H1 (cell line): ENCODE measurements at regions not wholly inside any gene's neighbourhood (a gene's known extent, or its start where the extent isn't known, plus 50 kb on each side); places are given as distances from the start of the nearest gene placed in this dataset.

ENCODE experiments used
- CTCF ChIA-PET: fragments of 300-600 bp; sonication (Branson Sonifier 250); formaldehyde crosslinking; loops from one replicate; lab custom pipeline; 2021; ENCODE audit not compliant: partially characterized antibody; lab: Charles Lee
- POLR2A ChIA-PET: fragments of 300-600 bp; sonication (Branson Sonifier 250); formaldehyde crosslinking; loops from one replicate; lab custom pipeline; 2021; ENCODE audit warnings: inconsistent platforms; ENCODE audit not compliant: partially characterized antibody; lab: Charles Lee
- DNase-seq, 2 experiments: peaks; one replicate each; pipeline versions ENCODE4 v3.0.0 to v3.0.0-alpha.2; 2010 to 2022; ENCODE audit warnings: low spot score in 2 of 2, low read depth in 1 of 2, mixed read lengths in 1 of 2
- FAIRE-seq: peaks from 2 replicates; lab custom pipeline; 2011; peaks lifted over from hg19 to GRCh38; lab: Jason Lieb, UNC
- H2AFZ ChIP-seq: 2 replicates; pipeline ENCODE4 v1.8.1; 2012; ENCODE audit warnings: low read length, inconsistent platforms
- H2AK5ac ChIP-seq: 2 replicates; pipeline ENCODE4 v1.6.1; 2013; ENCODE audit warnings: low read depth, low read length
- H2BK120ac ChIP-seq: replicated peaks from 2 replicates; pipeline ENCODE3; 2013; ENCODE audit warnings: low read depth, low read length, inconsistent platforms
- H2BK12ac ChIP-seq: 2 replicates; pipeline ENCODE4 v1.6.1; 2013; ENCODE audit warnings: low read depth, low read length
- H2BK15ac ChIP-seq: 2 replicates; pipeline ENCODE4 v1.6.1; 2013; ENCODE audit warnings: low read length
- H2BK20ac ChIP-seq: 2 replicates; pipeline ENCODE4 v1.6.1; 2013; ENCODE audit warnings: low read length
- H2BK5ac ChIP-seq: 2 replicates; pipeline ENCODE4 v1.6.1; 2013; ENCODE audit warnings: low read depth, low read length
- H3K14ac ChIP-seq: 2 replicates; pipeline ENCODE4 v1.6.1; 2013; ENCODE audit warnings: inconsistent platforms; ENCODE audit not compliant: insufficient read length
- H3K18ac ChIP-seq: 2 replicates; pipeline ENCODE4 v1.6.1; 2013; ENCODE audit warnings: low read length; ENCODE audit errors: extremely low read depth
- H3K23ac ChIP-seq: 2 replicates; pipeline ENCODE4 v1.6.1; 2013; ENCODE audit warnings: inconsistent platforms; ENCODE audit not compliant: insufficient read length
- H3K23me2 ChIP-seq: 2 replicates; pipeline ENCODE4 v1.6.1; 2013; ENCODE audit warnings: low read depth, low read length
- H3K27ac ChIP-seq: 2 replicates; pipeline ENCODE4 v1.6.1; 2011; ENCODE audit warnings: low read depth, low read length, inconsistent platforms
- H3K27me3 ChIP-seq, 4 experiments: replicated peaks in 1 of 4; 1 replicate in 1 of 4; 2 replicates in 3 of 4; pipeline versions ENCODE4 v1.6.1 to v1.8.1; 2011 to 2013; ENCODE audit warnings: low read length in 3 of 4, mild to moderate bottlenecking in 3 of 4, inconsistent platforms in 2 of 4, mixed read lengths in 2 of 4, moderate library complexity in 1 of 4; ENCODE audit not compliant: control insufficient read depth in 3 of 4, insufficient read depth in 3 of 4; ENCODE audit errors: extremely low read depth in 1 of 4
- H3K36me3 ChIP-seq, 4 experiments: 2 replicates each; pipeline versions ENCODE4 v1.6.1 to v1.8.1; 2011 to 2013; ENCODE audit warnings: mild to moderate bottlenecking in 4 of 4, low read length in 3 of 4, moderate library complexity in 2 of 4, control low read depth in 1 of 4, inconsistent platforms in 1 of 4; ENCODE audit not compliant: insufficient read depth in 4 of 4, control insufficient read depth in 2 of 4
- H3K4ac ChIP-seq: replicated peaks from 2 replicates; pipeline ENCODE3; 2013; ENCODE audit warnings: low read length, low read depth, mixed read lengths, inconsistent platforms; ENCODE audit not compliant: insufficient read length
- H3K4me1 ChIP-seq, 4 experiments: replicated peaks in 1 of 4; 1 replicate in 1 of 4; 2 replicates in 3 of 4; pipeline versions ENCODE4 v1.6.1 to v1.8.1; 2011 to 2013; ENCODE audit warnings: low read length in 3 of 4, inconsistent platforms in 2 of 4, mixed read lengths in 1 of 4; ENCODE audit not compliant: insufficient read depth in 4 of 4, control insufficient read depth in 3 of 4
- H3K4me2 ChIP-seq, 2 experiments: 2 replicates each; pipeline versions ENCODE4 v1.6.1 to v1.8.1; 2011 to 2013; ENCODE audit warnings: low read depth in 2 of 2, low read length in 2 of 2, control low read depth in 1 of 2, inconsistent platforms in 1 of 2, mild to moderate bottlenecking in 1 of 2; ENCODE audit not compliant: insufficient read depth in 1 of 2
- H3K4me3 ChIP-seq, 4 experiments: fragments of 200-600, 300-600 bp in 1 of 4; sonication (generic), shearing (Covaris generic), sonication (Bioruptor Twin) in 1 of 4; 2 replicates each; pipeline versions ENCODE4 v1.5.1 to v1.8.1; 2011 to 2016; ENCODE audit warnings: low read length in 4 of 4, low read depth in 3 of 4, control low read depth in 2 of 4, inconsistent platforms in 2 of 4, mild to moderate bottlenecking in 2 of 4, mixed read lengths in 1 of 4, moderate library complexity in 1 of 4; ENCODE audit not compliant: insufficient read depth in 2 of 4; ENCODE audit errors: extremely low read depth in 1 of 4
- H3K56ac ChIP-seq: replicated peaks from 2 replicates; pipeline ENCODE3; 2013; ENCODE audit warnings: low read depth, mild to moderate bottlenecking, mixed read lengths, low read length, inconsistent platforms; ENCODE audit not compliant: insufficient read length
- H3K79me1 ChIP-seq: 2 replicates; pipeline ENCODE4 v1.6.1; 2013; ENCODE audit warnings: low read depth, low read length, control low read depth
- H3K79me2 ChIP-seq, 2 experiments: 2 replicates each; pipeline versions ENCODE4 v1.6.1 to v1.8.1; 2012 to 2013; ENCODE audit warnings: low read length in 2 of 2, mild to moderate bottlenecking in 2 of 2, inconsistent platforms in 1 of 2; ENCODE audit not compliant: insufficient read depth in 2 of 2, control insufficient read depth in 1 of 2
- H3K9ac ChIP-seq, 4 experiments: replicated peaks in 1 of 4; 1 replicate in 1 of 4; 2 replicates in 3 of 4; pipeline versions ENCODE4 v1.6.1 to v1.8.1; 2011 to 2013; ENCODE audit warnings: low read depth in 3 of 4, low read length in 3 of 4, control low read depth in 2 of 4, mild to moderate bottlenecking in 2 of 4, moderate library complexity in 2 of 4, inconsistent platforms in 1 of 4; ENCODE audit errors: extremely low read depth in 1 of 4
- H3K9me3 ChIP-seq, 2 experiments: 2 replicates each; pipeline versions ENCODE4 v1.6.1 to v1.8.1; 2012 to 2013; ENCODE audit warnings: mild to moderate bottlenecking in 2 of 2, moderate library complexity in 2 of 2, control low read depth in 1 of 2, inconsistent platforms in 1 of 2, low read depth in 1 of 2, low read length in 1 of 2, mixed read lengths in 1 of 2; ENCODE audit not compliant: insufficient read depth in 2 of 2
- H4K20me1 ChIP-seq, 2 experiments: replicated peaks in 1 of 2; 2 replicates each; pipeline versions ENCODE3 to v1.8.1; 2011 to 2013; ENCODE audit warnings: inconsistent platforms in 2 of 2, low read length in 2 of 2, mild to moderate bottlenecking in 1 of 2; ENCODE audit not compliant: insufficient read depth in 2 of 2, control insufficient read depth in 1 of 2
- H4K5ac ChIP-seq: 2 replicates; pipeline ENCODE4 v1.6.1; 2013; ENCODE audit warnings: low read length, low read depth, mixed read lengths, inconsistent platforms; ENCODE audit not compliant: insufficient read length
- H4K8ac ChIP-seq: 2 replicates; pipeline ENCODE4 v1.8.0; 2013; ENCODE audit warnings: mild to moderate bottlenecking, moderate library complexity, low read length, inconsistent platforms; ENCODE audit not compliant: insufficient read depth; ENCODE audit errors: extremely low read depth
- H4K91ac ChIP-seq: replicated peaks from 2 replicates; pipeline ENCODE3; 2013; ENCODE audit warnings: low read length, mixed read lengths, inconsistent platforms; ENCODE audit not compliant: insufficient read length
- BACH1 ChIP-seq: IDR thresholded peaks from 2 replicates; pipeline ENCODE4 v1.6.1; 2012; ENCODE audit warnings: low read length, improper control_type of control experiment
- CBX8 ChIP-seq: fragments of 300-800, 300-1000 bp; sonication (generic); IDR thresholded peaks from 2 replicates; pipeline ENCODE4 v1.7.1; 2016; ENCODE audit warnings: low read depth, low read length, borderline replicate concordance
- CHD2 ChIP-seq: IDR thresholded peaks from 2 replicates; pipeline ENCODE4 v1.6.1; 2012; ENCODE audit warnings: low read length, improper control_type of control experiment
- CTCF ChIP-seq, 3 experiments: IDR thresholded peaks; 1 replicate in 2 of 3; 2 replicates in 1 of 3; pipeline versions ENCODE4 v1.5.1 to v1.6.1; 2011; ENCODE audit warnings: low read length in 3 of 3, mild to moderate bottlenecking in 3 of 3, inconsistent platforms in 2 of 3, low read depth in 1 of 3, moderate library complexity in 1 of 3; ENCODE audit not compliant: insufficient read depth in 1 of 3; ENCODE audit errors: control extremely low read depth in 1 of 3
- EP300 ChIP-seq, 2 experiments: IDR thresholded peaks; 1 replicate in 1 of 2; 2 replicates in 1 of 2; pipeline ENCODE4 v1.6.1; 2011 to 2012; ENCODE audit warnings: low read depth in 2 of 2, low read length in 2 of 2, mild to moderate bottlenecking in 2 of 2, borderline replicate concordance in 1 of 2, inconsistent platforms in 1 of 2, moderate library complexity in 1 of 2
- GTF2F1 ChIP-seq: IDR thresholded peaks from 2 replicates; pipeline ENCODE4 v1.6.1; 2012; ENCODE audit warnings: low read depth, low read length, improper control_type of control experiment, borderline replicate concordance
- JUND ChIP-seq: IDR thresholded peaks from 2 replicates; pipeline ENCODE4 v1.6.1; 2011; ENCODE audit warnings: mild to moderate bottlenecking, improper control_type of control experiment, low read length
- KDM5A ChIP-seq: fragments of 200-600 bp; IDR thresholded peaks from 2 replicates; pipeline ENCODE4 v1.7.1; 2012; ENCODE audit warnings: mild to moderate bottlenecking, low read length, inconsistent platforms, mixed read lengths
- MAFK ChIP-seq: IDR thresholded peaks from 2 replicates; pipeline ENCODE4 v1.6.1; 2012; ENCODE audit warnings: low read depth, mild to moderate bottlenecking, improper control_type of control experiment, low read length
- RXRA ChIP-seq: IDR thresholded peaks from 2 replicates; pipeline ENCODE4 v1.6.1; 2011; ENCODE audit warnings: low read depth, mild to moderate bottlenecking, low read length, moderate library complexity; ENCODE audit not compliant: insufficient read depth
- SAP30 ChIP-seq: fragments of 300-600 bp; sonication (generic); IDR thresholded peaks from 2 replicates; pipeline ENCODE4 v1.7.1; 2012; ENCODE audit warnings: low read length, moderate library complexity, mild to moderate bottlenecking, inconsistent platforms; ENCODE audit not compliant: insufficient read depth, insufficient replicate concordance
- WGBS, 2 experiments: shearing (Covaris generic) in 1 of 2; methylation state at CpG; one replicate each; pipeline versions ENCODE4 v1.1.6 to v1.1.7; 2013 to 2015; ENCODE audit warnings: low lambda C conversion rate in 2 of 2, mixed read lengths in 2 of 2, inconsistent platforms in 1 of 2, low coverage in 1 of 2, missing lambda C conversion rate in 1 of 2; ENCODE audit not compliant: insufficient replicate concordance in 2 of 2, insufficient coverage in 1 of 2, insufficient read length in 1 of 2; ENCODE audit errors: extremely low coverage in 1 of 2, missing lambda C conversion rate in 1 of 2; 5-methylcytosine and 5-hydroxymethylcytosine counted together

GRCh38 chr16:51845586-51846305 is 694.7 kb upstream of the SALL1 start:
- Histone ChIP-seq H3K79me2 (no peaks in the 10 kb centered on the region), H2AFZ (no peak overlapping the region; the same call in 1 of the 2 replicates), H3K18ac (no peak overlapping the region), H3K36me3 (no peaks in the 10 kb centered on the region), H3K23ac (no peak overlapping the region), H3K14ac (no peak overlapping the region), H3K4ac (no peak overlapping the region), H3K79me1 (no peaks in the 10 kb centered on the region), H4K91ac (no peak overlapping the region), H4K8ac (no peak overlapping the region), H3K4me1 (no peaks in the 10 kb centered on the region), H3K4me2 (no peak overlapping the region), H3K27me3 (no peaks in the 10 kb centered on the region), H3K23me2 (no peaks in the 10 kb centered on the region), H2BK5ac (no peak overlapping the region), H4K20me1 (no peaks in the 10 kb centered on the region), H3K56ac (no peak overlapping the region), H3K9ac (no peak overlapping the region), H3K27ac (no peak overlapping the region), H2BK12ac (no peak overlapping the region), H2BK20ac (no peak overlapping the region), H3K9me3 (no peaks in the 10 kb centered on the region), H2BK120ac (no peak overlapping the region), H3K4me3 (no peak overlapping the region), H4K5ac (no peak overlapping the region), H2AK5ac (no peak overlapping the region), H2BK15ac (no peak overlapping the region)
- DNase-seq, result no peak
- WGBS, 2 experiments, result 82% methylated on average over 16 of the region's 19 CpGs; no CpG with 5 or more reads in 1 of the 2 experiments
- CTCF ChIA-PET, result interaction anchor here (0.7 kb wide), 1 partner anchor 96 kb away, joined by 3 read pairs; no protein-coding TSS in a partner anchor
- POLR2A ChIA-PET, result no interaction called here
- FAIRE-seq, result no peak
- no peak for TF ChIP-seq KDM5A
- no peak for TF ChIP-seq BACH1
- TF ChIP-seq CHD2, result no peak
- TF ChIP-seq SAP30, result no peak
- TF ChIP-seq RXRA, result no peak
- no peak for TF ChIP-seq CBX8
- TF ChIP-seq MAFK, result no peak
- TF ChIP-seq JUND, result no peak
- no peak for TF ChIP-seq EP300 (IDR thresholded peaks at IDR 0.05; ENCODE audit: borderline replicate concordance in 1 of 2, low read depth in 2 of 2, low read length in 2 of 2)
- TF ChIP-seq GTF2F1, result no peak
- no peak for TF ChIP-seq CTCF (IDR thresholded peaks at IDR 0.05; ENCODE audit: control extremely low read depth in 1 of 3, insufficient read depth in 1 of 3, low read depth in 1 of 3, low read length in 3 of 3)
